ENCODE measurements at regions not wholly inside any gene's neighbourhood (a gene's known extent, or its start where the extent isn't known, plus 50 kb on each side); places are given as distances from the start of the nearest gene placed in this dataset.

DNA sequence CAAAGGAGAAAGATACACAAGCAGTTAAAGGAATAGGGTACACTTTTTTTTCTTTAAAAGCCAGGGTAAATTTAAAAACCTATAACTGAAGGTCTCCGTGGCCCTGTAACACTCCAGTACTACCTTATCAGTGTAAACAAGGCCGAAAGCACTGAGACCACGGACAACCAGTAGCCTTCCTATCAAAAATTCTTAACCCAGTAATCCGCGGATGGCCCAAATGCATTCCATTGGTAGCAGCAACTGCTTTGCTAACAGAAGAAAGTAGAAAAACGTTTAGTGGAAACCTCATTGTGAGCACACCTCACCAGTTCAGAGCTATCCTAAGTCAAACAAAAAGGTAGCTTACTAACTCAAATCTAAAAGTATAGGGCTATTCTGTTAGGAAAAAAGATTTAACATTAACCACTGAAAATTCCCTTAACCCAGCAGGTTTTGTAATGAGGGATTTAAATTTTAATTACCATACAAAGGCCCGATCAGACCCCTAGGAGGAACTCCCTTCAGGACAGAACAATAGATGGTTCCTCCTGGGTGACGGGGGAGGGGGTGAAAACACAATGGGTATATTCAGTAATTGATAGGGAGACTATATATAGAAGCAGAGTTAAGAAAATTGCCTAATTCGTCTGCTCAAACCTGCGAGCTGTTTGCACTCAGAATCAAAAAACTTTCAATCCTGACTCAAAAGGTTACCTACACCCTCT is 50.8 kb upstream of the CWC22 start:
- Histone ChIP-seq H3K27ac (no peak overlapping the region), H3K4me3 (no peak overlapping the region), H3K4me1 (no peaks in the 10 kb centered on the region), H3K27me3 (no peaks in the 10 kb centered on the region), H3K9me3 (no peaks in the 10 kb centered on the region), H3K36me3 (no peaks in the 10 kb centered on the region)
- intact Hi-C loops (cut with DNase I) = no loop called here
- no peak for DNase-seq
- TF ChIP-seq POLR2A (IDR thresholded peaks at IDR 0.05) (no peak), CTCF (IDR thresholded peaks at IDR 0.05) (no peak), POLR2AphosphoS5 (IDR thresholded peaks at IDR 0.05) (no peak), EP300 (IDR thresholded peaks at IDR 0.05) (no peak)
- 78 to 84% methylated on average over 10 of the region's 10 CpGs for WGBS, 2 donors

Small RNAs in the stretch of these regions (small RNA-seq; reads per million reads assigned to genes)
- gene AC012669.1 = 0 reads per million in 3 donors

Data from sigmoid colon (tissue), 6 donors.